ENCODE measurements at regions not wholly inside any gene's neighbourhood (a gene's known extent, or its start where the extent isn't known, plus 50 kb on each side); places are given as distances from the start of the nearest gene placed in this dataset.

DNA sequence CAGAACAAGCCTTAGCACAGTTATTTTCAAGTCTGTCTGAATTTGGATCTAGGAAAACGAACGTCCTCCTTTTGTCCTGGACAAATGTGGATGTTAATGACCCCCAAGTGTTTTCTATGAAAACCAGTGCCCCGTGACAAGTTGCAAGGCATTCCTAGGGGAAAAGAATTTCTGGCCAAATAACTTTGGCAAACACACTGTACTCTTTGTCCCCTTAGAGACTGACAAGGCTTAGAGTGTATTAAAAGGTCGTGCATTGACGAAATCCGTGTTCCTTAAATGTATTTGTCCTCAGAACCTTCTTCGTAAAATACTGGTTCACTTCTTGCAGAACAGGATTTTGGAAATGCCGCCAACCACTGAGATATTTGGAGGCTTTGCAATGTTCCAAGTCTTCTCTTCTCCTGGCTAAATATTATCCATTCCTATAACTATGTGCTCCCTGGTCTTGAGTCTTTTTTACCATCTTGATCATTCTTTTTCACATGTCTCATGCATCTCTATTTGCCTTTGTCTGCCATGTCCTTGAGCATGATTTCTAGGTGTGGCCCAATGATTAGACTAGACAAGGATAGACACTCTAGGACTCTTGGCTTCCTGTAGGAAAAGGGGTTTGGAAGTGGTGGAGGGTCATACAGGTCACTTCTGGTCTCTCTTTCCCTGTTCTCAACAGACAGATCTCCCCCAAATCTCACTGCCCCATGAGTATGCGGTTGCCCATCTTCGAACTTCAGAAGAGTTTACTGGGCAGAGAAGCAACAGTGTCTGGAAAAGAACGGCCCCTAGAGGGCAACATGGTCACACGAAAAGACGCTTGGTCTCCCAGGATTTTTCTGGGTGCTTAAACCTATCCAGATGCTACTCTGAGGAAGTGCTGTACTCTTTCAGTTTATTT lies 117.5 kb downstream of the EDEM1 start:
- DNase-seq (ENCODE audit: low read depth) = no peak

DNA sequence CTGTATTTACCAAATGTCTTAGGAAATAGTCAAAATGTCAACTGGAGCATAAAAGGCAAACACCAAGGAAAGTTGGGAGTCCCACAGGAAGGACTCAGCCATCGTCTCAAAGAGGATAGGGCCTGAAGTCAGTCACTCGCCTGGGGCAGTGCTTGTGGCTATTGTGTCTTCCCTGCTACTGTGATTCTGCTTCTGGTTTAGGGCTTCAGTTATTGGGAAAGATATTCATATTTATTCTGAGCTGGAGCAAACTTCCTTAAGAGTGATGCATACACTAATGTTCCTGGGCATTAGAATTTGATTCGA lies 118.1 kb downstream of the EDEM1 start:
- DNase-seq (ENCODE audit: low read depth) = no peak

DNA sequence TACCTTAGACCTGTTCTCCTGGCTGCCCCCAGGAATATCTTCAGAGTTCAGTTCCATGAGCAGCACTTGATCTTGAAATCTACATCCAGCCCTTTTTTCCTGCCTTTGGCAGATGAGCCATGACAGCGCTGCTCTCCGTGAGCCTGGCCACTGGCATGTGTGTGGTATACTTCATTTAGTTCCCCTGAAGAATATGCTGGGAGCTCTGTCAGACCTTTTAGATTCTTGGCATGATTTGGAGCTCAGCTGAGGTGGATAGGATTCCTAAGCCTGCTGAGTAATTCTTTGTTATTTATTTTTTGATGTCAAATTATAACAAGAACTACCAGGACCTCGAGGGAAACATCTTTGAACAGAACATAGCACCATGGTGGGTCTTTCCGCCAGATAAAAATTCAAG lies 121.7 kb downstream of the EDEM1 start:
- no peak for DNase-seq (ENCODE audit: low read depth)

DNA sequence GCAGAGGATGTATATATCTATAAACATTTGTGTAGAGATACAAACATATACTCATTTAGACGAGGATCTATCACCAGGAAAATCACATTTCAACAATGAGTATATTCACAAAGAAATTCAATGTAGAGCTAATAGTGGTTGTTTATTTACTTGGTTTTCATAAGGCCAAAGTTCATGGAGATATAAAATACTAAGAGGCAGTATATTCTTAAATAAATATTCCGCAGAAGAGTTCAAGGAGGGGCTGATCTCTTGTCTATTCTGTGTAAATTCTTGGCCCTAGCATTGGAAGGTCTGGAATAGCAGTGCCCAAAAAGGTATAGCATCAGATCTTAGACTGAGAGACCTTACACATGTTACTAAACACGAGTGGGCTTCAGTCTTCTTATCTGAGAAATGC lies 122.1 kb downstream of the EDEM1 start:
- DNase-seq (ENCODE audit: low read depth) = no peak

DNA sequence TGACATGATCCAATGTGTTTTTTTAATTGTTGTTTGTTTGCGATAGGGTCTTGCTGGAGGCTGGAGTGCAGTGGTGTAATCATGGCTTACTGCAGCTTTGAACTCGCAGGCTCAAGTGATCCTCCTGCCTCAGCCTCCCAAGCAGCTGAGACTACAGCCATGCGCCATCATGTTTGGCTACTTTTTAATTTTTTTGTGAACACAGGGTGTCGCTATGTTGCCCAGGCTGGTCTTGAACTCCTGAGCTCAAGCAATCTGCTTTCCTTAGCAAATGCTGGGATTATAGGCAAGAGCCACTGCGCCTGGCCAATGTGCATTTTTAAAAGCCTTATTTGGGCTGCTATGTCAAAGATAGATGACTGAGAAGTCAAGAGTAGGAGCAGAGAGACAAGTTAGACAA lies 123.0 kb downstream of the EDEM1 start:
- DNase-seq (ENCODE audit: low read depth) = no peak

DNA sequence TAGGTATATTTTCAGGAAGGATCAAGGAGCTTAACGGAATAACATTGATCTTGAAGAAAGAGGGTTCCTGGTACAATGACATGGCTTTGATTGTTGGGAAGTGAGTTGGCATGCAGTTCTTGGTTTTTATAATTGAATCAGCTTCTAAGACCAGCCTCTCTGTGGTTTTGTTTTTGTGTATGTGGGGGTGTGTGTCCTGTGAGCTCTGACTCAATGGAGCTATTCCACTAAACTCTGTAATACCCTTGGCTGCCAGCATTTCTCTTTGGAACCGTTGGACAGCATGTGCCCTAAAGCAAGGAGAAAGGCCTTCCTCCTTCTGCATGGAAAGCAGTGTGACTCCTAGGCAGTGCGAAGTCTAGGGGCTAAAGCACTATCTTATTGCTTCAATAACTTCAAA lies 124.8 kb downstream of the EDEM1 start:
- DNase-seq (ENCODE audit: low read depth) = no peak

DNA sequence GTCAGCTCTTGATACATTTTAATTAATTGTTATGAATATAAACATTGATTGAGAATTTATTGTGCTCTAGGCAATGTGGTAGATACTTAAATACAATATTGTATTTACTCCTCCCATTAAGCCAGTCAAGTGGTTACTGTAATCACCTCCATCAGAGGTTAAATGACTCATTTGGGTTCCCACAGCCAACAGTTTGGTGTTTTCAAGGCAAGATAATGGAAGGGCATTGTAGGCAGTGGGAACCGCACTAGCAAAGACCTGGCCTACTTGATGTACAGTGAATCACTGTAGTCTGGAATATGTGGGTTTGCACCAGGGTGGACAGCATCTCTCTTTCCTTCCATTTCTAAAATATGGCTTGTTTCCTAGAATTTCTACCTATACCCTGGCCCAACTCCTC lies 127.4 kb downstream of the EDEM1 start:
- no peak for DNase-seq (ENCODE audit: low read depth)

DNA sequence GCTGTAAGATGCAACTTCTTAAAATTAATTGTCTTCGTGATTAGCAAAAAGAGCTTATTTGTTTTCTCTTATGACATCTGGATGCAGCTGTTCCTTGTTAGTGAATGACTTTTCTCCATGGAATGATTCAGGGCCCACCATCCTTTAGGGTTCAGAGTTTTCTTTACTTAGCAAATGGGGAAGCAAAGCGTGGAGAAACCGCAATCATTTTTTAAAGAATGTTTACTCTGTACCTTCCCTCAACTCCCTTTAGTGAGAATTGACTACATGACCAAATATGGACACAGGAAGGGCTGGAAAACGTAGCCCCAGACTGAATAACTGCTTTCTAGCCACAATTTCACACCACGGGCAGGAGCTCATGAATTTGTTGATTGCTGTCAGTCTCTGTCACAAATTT lies 130.1 kb downstream of the EDEM1 start:
- DNase-seq (ENCODE audit: low read depth) = no peak

DNA sequence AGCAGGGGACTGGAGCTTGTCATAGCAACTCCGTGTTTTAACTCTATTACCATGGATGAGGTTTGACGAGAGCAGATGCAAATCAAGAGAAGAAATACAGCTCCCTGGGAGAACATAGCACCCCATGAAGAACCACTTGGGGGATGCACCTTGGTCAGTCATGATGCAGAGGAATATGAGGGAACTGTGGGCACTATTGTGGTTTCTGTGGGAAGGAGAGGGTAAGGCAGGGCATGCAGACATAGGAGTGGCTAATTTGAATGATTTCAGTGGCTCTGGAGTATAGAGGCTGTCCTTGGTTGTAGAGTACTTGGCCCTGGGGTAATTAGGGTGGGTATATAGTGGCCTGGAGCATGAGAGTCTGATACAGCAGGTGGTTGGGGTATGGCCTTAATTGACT lies 131.9 kb downstream of the EDEM1 start:
- DNase-seq (ENCODE audit: low read depth) = no peak

DNA sequence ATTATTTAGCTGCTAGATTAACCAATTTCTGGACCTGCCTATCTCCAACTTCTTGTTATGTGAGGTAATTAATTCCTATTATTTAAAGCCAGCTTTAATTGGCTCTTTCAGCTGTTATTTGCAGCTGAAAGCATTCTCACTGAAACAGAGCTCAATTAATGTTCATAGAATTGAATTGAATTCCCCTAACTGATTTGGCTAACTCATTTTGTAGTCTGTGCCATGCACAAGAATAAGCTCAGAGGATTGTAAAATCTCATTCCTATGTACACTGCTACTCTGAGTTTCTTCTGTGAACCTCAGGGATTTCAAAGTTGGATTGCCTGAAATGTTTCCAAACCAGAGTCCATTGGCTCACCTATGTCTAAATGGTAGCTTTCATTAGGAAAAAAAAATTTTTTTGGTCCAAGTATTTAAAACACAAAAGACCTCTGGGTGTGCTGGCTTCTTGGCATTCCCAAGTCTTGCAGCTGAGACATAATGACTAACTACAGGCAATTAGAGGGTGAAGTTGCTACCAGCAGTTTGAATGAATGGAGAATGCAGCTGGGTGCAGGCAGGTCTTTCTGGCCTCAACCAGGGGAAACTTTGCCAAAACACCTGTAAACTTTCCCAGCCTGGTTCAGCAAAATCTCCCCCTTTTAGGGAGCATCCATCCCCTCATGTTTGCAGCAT lies 134.3 kb downstream of the EDEM1 start:
- DNase-seq (ENCODE audit: low read depth) = no peak

DNA sequence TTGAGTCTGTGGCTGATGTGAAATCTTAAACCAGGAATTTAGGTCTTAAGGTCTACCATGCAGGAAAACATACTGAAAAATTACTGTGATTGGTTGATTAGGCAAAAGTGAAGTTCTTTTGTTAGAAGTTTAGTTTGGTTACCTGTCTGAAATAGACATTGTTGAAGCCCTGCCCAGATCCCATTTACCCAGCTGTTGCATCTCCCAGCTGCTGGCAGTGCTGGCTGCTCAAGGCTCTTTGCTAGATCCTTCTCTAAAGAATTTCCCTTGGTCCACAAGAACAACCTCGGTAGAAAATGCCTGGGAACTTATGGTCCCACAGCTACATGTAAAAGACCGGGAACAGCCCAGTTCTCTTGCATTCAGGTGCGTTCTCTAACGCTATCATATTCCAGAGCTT lies 137.3 kb downstream of the EDEM1 start:
- no peak for DNase-seq (ENCODE audit: low read depth)

DNA sequence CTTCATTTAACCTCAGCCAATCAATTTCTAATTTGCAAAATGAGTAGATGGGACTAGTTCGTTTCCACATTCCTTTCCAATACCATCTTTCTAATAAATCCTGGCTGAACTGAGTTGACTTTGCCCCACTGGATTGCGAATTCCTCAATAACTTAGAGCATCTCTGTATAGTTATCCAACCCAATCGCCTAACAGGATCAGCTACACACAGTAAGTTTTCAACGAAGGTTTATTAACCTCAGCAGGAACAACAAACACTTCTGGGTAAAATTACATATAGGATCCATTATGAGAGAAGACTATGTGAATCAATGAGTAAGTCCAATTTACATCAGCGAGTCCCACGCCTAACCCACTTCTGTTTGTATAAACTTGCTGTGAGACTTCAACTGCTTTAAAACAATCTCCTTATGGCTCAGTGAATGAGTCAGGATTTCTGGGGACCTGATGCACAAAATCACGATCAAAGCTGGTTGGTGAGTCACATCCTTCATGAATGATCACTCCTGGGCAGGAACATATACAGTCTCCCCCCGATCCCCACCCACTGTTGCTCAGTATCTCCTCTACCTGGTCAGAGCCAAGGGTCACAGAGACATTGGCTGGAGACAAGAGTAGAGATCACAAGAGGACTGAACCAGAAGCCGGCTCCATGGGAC lies 142.8 kb downstream of the EDEM1 start:
- DNase-seq (ENCODE audit: low read depth) = no peak

DNA sequence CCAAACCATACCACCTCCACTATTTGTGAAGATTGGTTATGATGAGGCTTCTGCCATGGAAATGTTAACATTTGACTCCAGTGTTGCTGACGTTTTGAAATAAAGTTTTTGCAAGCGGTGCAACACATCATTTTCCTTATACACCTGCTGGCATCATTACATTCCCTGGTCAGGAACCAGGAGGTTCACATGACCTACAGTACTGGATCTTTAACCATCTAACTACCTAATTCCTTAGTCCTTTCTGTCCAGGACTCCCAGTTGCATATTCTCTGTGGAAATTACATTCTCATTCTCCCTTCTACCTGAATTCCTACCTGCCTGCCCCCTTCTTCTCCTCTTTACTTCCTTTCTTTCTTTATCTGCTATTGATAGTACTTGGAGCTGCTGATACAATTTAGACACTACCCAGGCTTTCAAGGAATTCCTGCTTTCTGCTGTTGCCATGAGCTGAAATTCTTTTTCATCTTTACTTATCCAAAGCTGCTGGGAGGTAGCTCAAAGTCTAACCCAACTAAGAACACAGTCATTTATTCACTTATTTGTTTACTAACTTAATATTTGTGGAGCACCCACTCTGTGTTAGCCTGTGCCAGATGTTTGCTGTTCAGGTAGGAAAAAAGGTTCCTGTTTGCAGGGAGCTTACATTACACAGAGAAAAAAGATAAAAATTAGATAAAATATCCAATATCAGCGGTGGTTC lies 144.2 kb downstream of the EDEM1 start:
- no peak for DNase-seq (ENCODE audit: low read depth)

DNA sequence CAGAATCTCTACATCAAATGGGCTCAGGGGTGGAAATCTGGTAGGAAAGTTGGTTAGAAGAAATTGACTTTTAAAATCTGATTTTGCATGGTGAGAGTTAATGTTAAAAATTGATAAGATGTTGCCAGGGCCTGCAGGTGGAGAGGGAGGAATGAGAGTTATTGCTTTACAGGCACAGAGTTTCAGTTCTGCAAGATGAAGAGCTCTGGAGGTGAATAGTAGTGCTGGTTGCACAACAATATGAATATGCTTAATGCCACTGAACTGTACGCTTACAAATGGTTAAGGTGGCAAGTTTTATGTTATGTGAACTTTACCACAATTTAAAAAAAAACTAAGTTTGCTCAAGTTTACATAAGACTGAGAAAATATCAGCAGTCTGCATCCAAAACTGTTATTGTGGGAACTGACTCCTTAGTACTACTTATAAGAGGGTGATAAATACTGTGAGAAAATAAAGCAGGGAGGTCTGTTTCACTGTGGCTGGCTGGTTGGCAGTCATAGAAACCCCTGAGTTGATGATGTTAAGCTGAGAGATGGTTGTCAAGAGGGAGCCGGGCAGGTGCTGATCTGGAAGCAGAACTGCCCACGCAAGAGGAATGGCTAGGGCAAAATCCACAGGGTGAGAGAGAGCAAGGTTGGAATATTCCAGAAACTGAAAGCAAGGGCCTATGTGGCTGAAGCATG lies 144.9 kb downstream of the EDEM1 start:
- no peak for DNase-seq (ENCODE audit: low read depth)

DNA sequence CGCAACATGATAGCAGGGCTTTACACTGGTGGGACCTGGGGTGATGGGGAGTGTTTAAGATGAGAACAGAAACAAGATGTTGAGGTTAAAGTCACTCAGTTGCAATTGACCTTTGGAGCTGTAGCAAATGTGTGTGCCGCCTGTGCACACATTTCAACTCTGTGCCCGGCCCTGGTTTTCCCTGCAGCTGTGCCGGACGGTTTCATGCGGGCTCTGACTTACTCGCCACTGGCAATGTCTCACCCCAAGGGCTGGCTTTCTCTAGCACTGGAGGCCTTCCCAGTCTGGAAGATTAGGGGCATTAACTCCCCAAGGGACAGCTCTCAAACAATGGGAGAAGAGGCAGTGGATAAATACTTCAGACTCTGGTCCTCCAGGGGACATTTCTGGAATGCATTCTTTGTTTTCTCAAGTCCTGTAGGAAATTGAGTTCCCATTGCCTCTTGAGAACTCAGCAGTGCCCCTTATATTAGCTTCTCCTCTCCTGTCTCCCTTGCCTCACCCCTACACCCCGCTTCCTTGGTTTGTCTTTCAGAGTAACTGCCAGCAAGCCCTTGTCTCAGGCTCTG lies 152.5 kb downstream of the EDEM1 start:
- DNase-seq (ENCODE audit: low read depth) = no peak

DNA sequence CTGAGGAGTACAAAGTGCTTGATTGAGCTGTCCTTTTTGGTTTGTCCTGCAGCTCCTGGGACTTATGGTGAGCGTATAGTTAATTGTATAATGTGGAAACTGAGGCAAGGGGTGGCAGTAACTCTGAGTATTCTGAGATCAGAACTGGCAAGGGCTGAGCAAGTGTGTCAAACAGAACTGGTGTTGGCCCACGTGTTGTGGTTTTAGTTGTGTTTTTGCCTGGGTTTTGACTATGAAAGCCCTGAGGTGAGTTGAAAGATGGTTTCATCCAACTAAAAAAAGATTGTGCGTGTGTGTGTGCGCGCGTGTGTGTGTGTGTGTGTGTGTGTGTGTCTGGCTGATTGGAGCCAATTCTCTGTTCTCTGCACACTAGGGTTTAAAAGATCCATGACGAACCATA lies 154.1 kb downstream of the EDEM1 start:
- DNase-seq (ENCODE audit: low read depth) = no peak

DNA sequence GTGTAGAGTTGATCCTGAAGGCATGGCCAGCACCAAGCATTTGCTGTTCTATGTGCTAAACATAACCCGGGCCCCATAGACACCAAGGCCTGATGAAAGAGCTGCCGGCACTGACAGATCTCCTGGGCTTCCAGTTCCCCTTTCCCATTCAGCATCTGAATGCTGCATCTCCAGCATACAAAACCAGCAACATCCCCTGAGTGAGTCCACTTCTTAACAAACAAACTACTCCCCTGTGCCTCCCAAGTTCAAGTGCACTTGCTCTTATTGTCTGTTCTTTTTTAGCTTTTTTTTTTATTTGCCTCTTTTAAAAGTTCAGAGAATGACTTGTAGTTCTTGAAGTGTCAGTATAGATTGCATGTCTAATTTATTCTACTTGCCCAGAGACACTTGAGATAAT lies 156.0 kb downstream of the EDEM1 start:
- no peak for DNase-seq (ENCODE audit: low read depth)

DNA sequence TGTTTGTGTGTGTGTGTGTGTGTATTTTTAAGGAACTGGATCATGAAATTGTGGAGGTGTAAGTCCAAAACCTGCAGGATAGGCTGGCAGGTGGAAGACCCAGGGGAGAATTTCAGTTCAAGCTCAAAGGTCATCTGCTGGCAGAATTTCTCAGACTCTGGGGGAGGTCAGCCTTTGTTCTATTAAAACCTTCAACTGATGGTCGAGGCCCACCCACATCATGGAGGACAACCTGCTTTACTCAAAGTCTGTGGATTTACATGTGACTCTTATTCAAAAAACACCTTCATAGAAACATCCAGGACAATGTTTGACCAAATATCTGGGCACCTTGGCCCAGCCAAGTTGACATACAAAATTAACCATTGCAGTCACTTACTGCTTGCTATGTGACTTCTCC lies 157.2 kb downstream of the EDEM1 start:
- no peak for DNase-seq (ENCODE audit: low read depth)

DNA sequence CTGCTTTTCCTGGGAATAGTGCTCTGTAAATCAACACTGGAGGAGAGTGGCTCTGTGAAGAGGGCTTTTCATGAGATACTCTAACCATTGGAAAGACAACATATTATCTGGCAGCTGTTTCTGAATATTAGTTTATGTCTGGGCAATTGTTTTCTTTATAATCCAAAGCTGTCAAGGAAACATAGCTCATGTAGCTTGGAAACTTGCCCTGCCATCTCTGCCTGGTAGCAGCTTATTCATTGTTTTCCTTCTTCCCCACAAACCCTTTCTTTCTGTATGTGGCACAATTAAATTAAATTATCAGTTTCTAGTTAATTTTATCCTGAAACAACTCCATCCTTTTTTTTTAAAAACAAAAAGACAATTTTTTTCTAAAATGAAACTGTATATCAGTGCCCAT lies 160.0 kb downstream of the EDEM1 start:
- no peak for DNase-seq (ENCODE audit: low read depth)

DNA sequence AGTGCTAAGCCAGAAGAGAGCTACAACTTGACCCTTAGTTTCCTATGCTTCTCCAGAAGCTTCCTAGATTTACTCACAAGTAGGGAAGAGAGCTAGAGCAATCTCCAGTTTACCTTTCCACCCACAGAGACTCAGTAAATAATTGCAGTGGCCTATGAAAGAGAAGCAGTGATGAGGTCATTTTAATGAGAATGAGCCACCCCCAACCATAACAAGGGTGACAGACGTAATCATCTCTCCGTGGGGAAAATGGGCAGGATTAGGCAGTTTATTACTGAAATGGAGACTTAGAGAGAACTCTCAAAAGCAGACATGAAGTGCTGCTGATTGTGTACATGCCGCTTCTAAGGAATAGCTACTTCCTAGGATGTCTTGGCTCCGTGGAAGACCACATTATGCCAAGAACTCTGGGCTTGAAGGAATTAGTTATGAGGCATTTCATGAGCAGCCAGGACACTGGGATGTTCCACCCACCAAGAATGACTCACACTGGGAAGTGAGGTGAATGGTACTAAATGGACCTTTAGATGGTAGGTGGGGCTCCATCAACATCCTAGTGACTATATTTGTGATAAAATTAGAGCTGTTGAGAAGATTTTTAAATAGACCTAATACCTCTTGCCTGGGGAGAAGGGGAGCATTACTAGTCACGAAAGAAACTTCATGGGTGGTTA lies 160.9 kb downstream of the EDEM1 start:
- DNase-seq (ENCODE audit: low read depth) = no peak

DNA sequence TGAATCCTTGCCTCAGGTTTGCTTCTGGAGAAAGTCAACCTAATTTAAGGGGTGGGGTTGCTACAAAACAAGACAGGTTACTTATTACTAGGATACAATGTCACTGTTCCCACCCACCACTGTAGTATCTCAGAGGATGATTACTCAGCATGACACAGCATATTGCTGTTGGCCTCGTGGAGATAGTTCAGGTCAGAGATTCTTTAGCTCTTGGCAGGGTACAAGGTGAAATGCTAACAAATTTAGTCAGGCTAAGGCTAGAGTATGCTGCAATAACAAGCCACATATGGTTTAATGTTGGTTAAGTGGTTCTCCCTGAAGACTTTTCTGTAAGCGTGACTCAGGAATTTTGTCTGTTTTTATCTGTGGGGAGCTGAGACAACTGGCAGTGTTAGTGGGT lies 161.8 kb downstream of the EDEM1 start:
- DNase-seq (ENCODE audit: low read depth) = no peak

Data from forelimb muscle (tissue), 1 donor.